Tibial nerve (tissue), 4 donors: ENCODE measurements at regions not wholly inside any gene's neighbourhood (a gene's known extent, or its start where the extent isn't known, plus 50 kb on each side); places are given as distances from the start of the nearest gene placed in this dataset.

Experiments
- DNase-seq, 2 donors: peaks; one replicate each; pipeline ENCODE4 v3.0.0-alpha.2; 2019; ENCODE audit warnings: low spot score in 2 of 2
- H3K27ac ChIP-seq, 4 donors: fragments of 200-600 bp; sonication (generic) in 3 of 4; one replicate each; pipeline ENCODE4 v1.5.1; 2017 to 2019; ENCODE audit warnings: mild to moderate bottlenecking in 1 of 4
- H3K27me3 ChIP-seq, 2 donors: fragments of 200-600 bp; sonication (generic) in 1 of 2; one replicate each; pipeline versions ENCODE4 v1.5.1 to v1.6.0; 2017 to 2019
- H3K36me3 ChIP-seq, 3 donors: fragments of 200-600 bp; sonication (generic); one replicate each; pipeline ENCODE4 v1.5.1; 2018 to 2019
- H3K4me1 ChIP-seq, 4 donors: fragments of 200-600 bp; sonication (generic) in 3 of 4; one replicate each; pipeline ENCODE4 v1.5.1; 2017 to 2019
- H3K4me3 ChIP-seq, 4 donors: fragments of 200-600 bp; sonication (generic) in 3 of 4; one replicate each; pipeline ENCODE4 v1.5.1; 2017 to 2019; ENCODE audit warnings: mild to moderate bottlenecking in 1 of 4, moderate library complexity in 1 of 4
- H3K9me3 ChIP-seq, 4 donors: fragments of 200-600 bp; sonication (generic) in 3 of 4; one replicate each; pipeline ENCODE4 v1.5.1; 2017 to 2019
- EP300 ChIP-seq, 2 donors: sonication (generic); formaldehyde crosslinking; IDR thresholded peaks; one replicate each; pipeline ENCODE4 v1.6.1; 2017; ENCODE audit warnings: antibody characterized with exemption in 2 of 2, mild to moderate bottlenecking in 1 of 2
- POLR2A ChIP-seq, 2 donors: fragments of 450-650 bp; IDR thresholded peaks; one replicate each; pipeline ENCODE4 v1.6.1; 2017; ENCODE audit warnings: antibody characterized with exemption in 2 of 2, mild to moderate bottlenecking in 2 of 2, moderate library complexity in 2 of 2
- WGBS, 2 donors: methylation state at CpG; one replicate each; pipeline ENCODE4 v1.1.5; 2018; 5-methylcytosine and 5-hydroxymethylcytosine counted together
- TF ChIP-seq, protein P1 (sequence below), 5 experiments: fragments of 200-600 bp in 3 of 5; fragments of 450-650 bp in 2 of 5; sonication (generic) in 3 of 5; IDR thresholded peaks; one replicate each; pipeline ENCODE4 v1.5.1; 2016 to 2019; ENCODE audit warnings: antibody characterized with exemption in 5 of 5, mild to moderate bottlenecking in 3 of 5, moderate library complexity in 2 of 5

DNA sequence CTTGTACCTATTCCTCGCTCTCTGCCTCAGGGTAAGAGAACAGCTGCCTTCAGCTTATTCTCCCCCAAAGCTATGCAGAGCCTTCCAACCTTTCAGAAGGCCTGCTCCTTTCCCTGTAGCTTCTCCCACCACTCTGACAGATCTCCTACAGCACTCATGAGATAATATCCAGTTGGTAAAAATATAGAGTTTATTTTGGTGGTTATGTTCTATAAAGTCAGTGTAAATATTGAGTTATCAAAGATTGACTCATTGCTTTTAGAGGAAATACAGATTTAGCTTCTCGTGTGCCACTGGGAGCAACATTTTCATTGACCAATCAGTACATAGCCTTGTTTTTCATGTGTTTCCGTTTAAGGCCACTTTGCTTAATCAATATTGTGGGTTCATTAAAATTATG is 216.2 kb upstream of the TECRL start:
- WGBS, 2 donors: 84 to 88% methylated on average over 3 of the region's 3 CpGs
- H3K4me3 ChIP-seq: no peak overlapping the region
- no peaks in the 10 kb centered on the region for H3K4me1 ChIP-seq
- no peaks in the 10 kb centered on the region for H3K9me3 ChIP-seq
- no peaks in the 10 kb centered on the region for H3K36me3 ChIP-seq
- no peak overlapping the region for H3K27ac ChIP-seq
- TF ChIP-seq, protein P1, sequence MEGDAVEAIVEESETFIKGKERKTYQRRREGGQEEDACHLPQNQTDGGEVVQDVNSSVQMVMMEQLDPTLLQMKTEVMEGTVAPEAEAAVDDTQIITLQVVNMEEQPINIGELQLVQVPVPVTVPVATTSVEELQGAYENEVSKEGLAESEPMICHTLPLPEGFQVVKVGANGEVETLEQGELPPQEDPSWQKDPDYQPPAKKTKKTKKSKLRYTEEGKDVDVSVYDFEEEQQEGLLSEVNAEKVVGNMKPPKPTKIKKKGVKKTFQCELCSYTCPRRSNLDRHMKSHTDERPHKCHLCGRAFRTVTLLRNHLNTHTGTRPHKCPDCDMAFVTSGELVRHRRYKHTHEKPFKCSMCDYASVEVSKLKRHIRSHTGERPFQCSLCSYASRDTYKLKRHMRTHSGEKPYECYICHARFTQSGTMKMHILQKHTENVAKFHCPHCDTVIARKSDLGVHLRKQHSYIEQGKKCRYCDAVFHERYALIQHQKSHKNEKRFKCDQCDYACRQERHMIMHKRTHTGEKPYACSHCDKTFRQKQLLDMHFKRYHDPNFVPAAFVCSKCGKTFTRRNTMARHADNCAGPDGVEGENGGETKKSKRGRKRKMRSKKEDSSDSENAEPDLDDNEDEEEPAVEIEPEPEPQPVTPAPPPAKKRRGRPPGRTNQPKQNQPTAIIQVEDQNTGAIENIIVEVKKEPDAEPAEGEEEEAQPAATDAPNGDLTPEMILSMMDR (IDR thresholded peaks at IDR 0.05): no peak
- TF ChIP-seq EP300 (IDR thresholded peaks at IDR 0.05) (no peak), POLR2A (IDR thresholded peaks at IDR 0.05) (no peak)
- no peaks in the 10 kb centered on the region for H3K27me3 ChIP-seq
- no peak for DNase-seq

DNA sequence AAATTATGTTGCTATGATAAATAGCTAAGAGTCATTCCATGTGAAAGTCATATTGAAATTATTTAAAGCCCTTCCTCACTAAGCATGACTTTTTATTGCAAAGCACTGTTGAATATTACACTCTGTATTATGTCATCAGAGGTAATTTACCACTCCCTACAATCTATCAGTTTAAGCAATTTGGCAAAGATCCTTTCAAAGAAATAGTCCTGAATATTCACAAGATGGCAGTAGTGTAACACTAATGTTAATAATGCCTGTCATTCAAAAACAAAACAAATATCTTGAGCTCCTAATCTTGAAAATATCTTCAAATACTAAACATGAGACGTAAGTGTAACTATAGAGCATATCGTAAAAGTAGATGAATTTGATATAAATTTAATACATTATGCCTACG is 208.6 kb upstream of the TECRL start:
- no peak for DNase-seq
- 45 to 55% methylated on average over 3 of the region's 3 CpGs for WGBS, 2 donors
- no peaks in the 10 kb centered on the region for H3K9me3 ChIP-seq
- no peak overlapping the region for H3K4me3 ChIP-seq
- no peak overlapping the region for H3K27ac ChIP-seq
- no peaks in the 10 kb centered on the region for H3K27me3 ChIP-seq
- H3K4me1 ChIP-seq: no peaks in the 10 kb centered on the region
- H3K36me3 ChIP-seq: no peaks in the 10 kb centered on the region
- TF ChIP-seq EP300 (IDR thresholded peaks at IDR 0.05) (no peak), POLR2A (IDR thresholded peaks at IDR 0.05) (no peak)
- TF ChIP-seq, protein P1 (IDR thresholded peaks at IDR 0.05): no peak

DNA sequence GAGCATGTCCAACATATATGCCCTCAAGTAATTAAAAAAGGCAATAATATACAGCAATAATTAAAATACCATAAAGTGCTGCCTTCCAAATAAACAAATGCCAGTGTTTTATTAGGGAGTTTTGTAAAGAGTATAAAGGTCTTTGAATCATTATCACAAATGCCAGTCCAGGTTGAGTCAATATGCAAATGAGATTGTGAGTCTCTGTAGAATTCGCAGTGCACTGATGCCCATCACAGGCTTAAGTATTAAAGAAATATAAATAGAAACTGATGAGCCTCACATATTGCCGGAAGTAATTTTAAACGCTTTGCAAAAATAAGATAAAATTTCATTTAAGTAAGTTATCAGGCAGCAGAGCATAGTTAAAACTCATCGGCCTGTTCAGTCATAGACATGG is 205.0 kb upstream of the TECRL start:
- TF ChIP-seq POLR2A (IDR thresholded peaks at IDR 0.05) (no peak), EP300 (IDR thresholded peaks at IDR 0.05) (no peak)
- TF ChIP-seq, protein P1 (IDR thresholded peaks at IDR 0.05): no peak
- Histone ChIP-seq H3K27ac (no peak overlapping the region), H3K4me3 (no peak overlapping the region), H3K36me3 (no peaks in the 10 kb centered on the region), H3K4me1 (no peaks in the 10 kb centered on the region), H3K9me3 (no peaks in the 10 kb centered on the region), H3K27me3 (no peaks in the 10 kb centered on the region)
- no peak for DNase-seq
- 78 to 90% methylated on average over 4 of the region's 4 CpGs for WGBS, 2 donors

DNA sequence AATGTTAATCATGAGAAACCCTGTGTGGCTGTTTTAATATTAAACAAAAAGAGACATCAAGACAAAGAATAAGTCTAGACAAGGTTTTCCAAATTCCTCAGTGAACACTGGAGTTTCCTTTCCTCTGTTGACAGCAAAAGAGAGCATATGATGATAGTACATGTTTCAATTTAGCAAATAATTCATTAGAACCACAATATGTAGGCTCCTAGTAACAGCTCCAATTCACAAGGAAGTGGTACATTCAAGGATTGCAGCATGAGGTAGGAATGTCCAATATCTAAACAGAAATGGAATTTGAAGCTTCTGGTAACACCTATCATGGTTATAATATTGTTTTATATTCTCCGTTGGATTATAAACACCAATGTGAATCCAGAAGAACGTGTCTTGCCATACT is 203.8 kb upstream of the TECRL start:
- WGBS, 2 donors: 88 to 93% methylated on average over 2 of the region's 2 CpGs
- H3K27ac ChIP-seq: no peak overlapping the region

DNA sequence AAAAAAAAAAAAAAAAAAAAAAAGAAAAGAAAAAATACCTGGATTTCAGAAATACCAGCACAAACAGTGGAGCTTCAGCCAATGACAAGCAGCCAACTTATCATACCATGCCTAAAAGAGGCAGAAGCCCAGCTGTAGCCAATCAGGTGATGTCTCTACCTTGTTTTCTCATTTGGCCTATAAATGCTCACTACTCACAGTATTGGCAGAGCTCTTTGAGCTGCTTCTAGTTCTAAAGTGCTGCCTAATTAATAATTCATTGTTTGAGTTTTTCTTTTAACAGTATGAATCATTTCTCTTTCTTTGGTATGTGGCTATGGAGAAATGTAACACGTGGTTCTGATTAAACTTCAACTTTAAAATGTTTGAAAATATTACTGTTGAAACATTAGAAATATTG is 188.8 kb upstream of the TECRL start:
- WGBS, 2 donors: 42 to 43% methylated on average over 1 of the region's 1 CpG
- H3K9me3 ChIP-seq: no peaks in the 10 kb centered on the region
- DNase-seq: no peak
- no peaks in the 10 kb centered on the region for H3K36me3 ChIP-seq
- no peaks in the 10 kb centered on the region for H3K4me1 ChIP-seq
- no peak overlapping the region for H3K4me3 ChIP-seq
- no peak overlapping the region for H3K27ac ChIP-seq
- TF ChIP-seq, protein P1 (IDR thresholded peaks at IDR 0.05): no peak
- no peak for TF ChIP-seq POLR2A (IDR thresholded peaks at IDR 0.05)
- no peak for TF ChIP-seq EP300 (IDR thresholded peaks at IDR 0.05)
- H3K27me3 ChIP-seq: no peaks in the 10 kb centered on the region

More for the DNA sequence above, 203.8 kb upstream of the TECRL start:
- no peak overlapping the region for H3K4me3 ChIP-seq
- DNase-seq: no peak
- no peaks in the 10 kb centered on the region for H3K4me1 ChIP-seq
- TF ChIP-seq, protein P1 (IDR thresholded peaks at IDR 0.05): no peak
- TF ChIP-seq POLR2A (IDR thresholded peaks at IDR 0.05): no peak
- no peak for TF ChIP-seq EP300 (IDR thresholded peaks at IDR 0.05)
- no peaks in the 10 kb centered on the region for H3K27me3 ChIP-seq
- H3K9me3 ChIP-seq: no peaks in the 10 kb centered on the region
- H3K36me3 ChIP-seq: no peaks in the 10 kb centered on the region
